Smooth muscle cell (in vitro differentiated cells): ENCODE measurements at regions not wholly inside any gene's neighbourhood (a gene's known extent, or its start where the extent isn't known, plus 50 kb on each side); places are given as distances from the start of the nearest gene placed in this dataset.
"Not testable (repeated sequence)": the region's sequence is repeated elsewhere in the genome, so short reads cannot be mapped to it uniquely, and the experiment has no call there.

Experiments used
- DNase-seq: peaks from one replicate; lab custom pipeline; 2025; ENCODE audit not compliant: unreplicated experiment; lab: John Stamatoyannopoulos, UW
- H2AFZ ChIP-seq: fragments of 200-600 bp; sonication (generic); 2 replicates; pipeline ENCODE4 v1.6.0; 2016; ENCODE audit warnings: antibody characterized with exemption, low read depth, mild to moderate bottlenecking
- H3F3A ChIP-seq: fragments of 200-600 bp; sonication (generic); 2 replicates; pipeline ENCODE4 v1.6.0; 2017; ENCODE audit warnings: antibody characterized with exemption, low read depth
- H3K27ac ChIP-seq: fragments of 200-600 bp; sonication (generic); 2 replicates; pipeline ENCODE4 v1.5.1; 2016; ENCODE audit warnings: low read depth, mild to moderate bottlenecking
- H3K27me3 ChIP-seq: fragments of 200-600 bp; sonication (generic); 2 replicates; pipeline ENCODE4 v1.6.1; 2016; ENCODE audit warnings: low read depth, mild to moderate bottlenecking
- H3K36me3 ChIP-seq: fragments of 200-600 bp; sonication (generic); 2 replicates; pipeline ENCODE4 v1.5.1; 2016; ENCODE audit warnings: low read depth
- H3K4me1 ChIP-seq: fragments of 200-600 bp; sonication (generic); 2 replicates; pipeline ENCODE4 v1.5.1; 2016; ENCODE audit warnings: low read depth
- H3K4me2 ChIP-seq: fragments of 200-600 bp; sonication (generic); 2 replicates; pipeline ENCODE4 v1.6.0; 2016; ENCODE audit warnings: mild to moderate bottlenecking
- H3K4me3 ChIP-seq: fragments of 200-600 bp; sonication (generic); 2 replicates; pipeline ENCODE4 v1.5.1; 2016; ENCODE audit warnings: mild to moderate bottlenecking
- H3K79me2 ChIP-seq: fragments of 200-600 bp; sonication (generic); 2 replicates; pipeline ENCODE4 v1.6.0; 2016; ENCODE audit warnings: low read depth, mild to moderate bottlenecking
- H3K9ac ChIP-seq: fragments of 200-600 bp; sonication (generic); 2 replicates; pipeline ENCODE4 v1.6.0; 2016; ENCODE audit warnings: low read depth
- H3K9me3 ChIP-seq: fragments of 200-600 bp; sonication (generic); replicated peaks from 2 replicates; pipeline ENCODE4 v1.5.1; 2016; ENCODE audit warnings: low read depth
- H4K20me1 ChIP-seq: fragments of 200-600 bp; sonication (generic); 2 replicates; pipeline ENCODE4 v1.6.0; 2016; ENCODE audit warnings: low read depth
- WGBS: methylation state at CpG from one replicate; pipeline ENCODE4 v1.1.7; 2016; ENCODE audit warnings: low lambda C conversion rate; 5-methylcytosine and 5-hydroxymethylcytosine counted together
- TF ChIP-seq, protein P1 (sequence below): fragments of 200-600 bp; sonication (generic); IDR thresholded peaks from 2 replicates; pipeline ENCODE4 v1.5.1; 2017; ENCODE audit warnings: borderline replicate concordance, mild to moderate bottlenecking, antibody characterized with exemption; ENCODE audit not compliant: insufficient read depth, poor library complexity, severe bottlenecking

DNA sequence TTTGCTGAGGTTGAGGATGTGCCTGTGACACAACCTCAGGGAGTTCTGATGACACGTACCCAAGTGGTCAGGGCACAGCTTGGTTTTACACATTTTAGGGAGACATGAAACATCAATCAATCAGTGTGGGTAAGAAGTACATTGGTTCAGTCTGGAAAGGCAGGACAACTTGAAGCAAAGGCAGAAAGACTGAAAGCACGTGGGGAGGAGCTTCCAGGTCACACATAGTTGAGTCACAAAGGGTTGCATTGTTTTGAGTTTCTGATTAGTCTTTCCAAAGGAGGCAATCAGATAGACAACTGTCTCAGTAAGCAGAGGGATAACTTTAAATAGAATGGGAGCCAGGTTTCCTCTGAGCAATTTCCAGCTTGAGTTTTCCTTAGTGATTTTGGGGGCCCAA lies 1910.0 kb upstream of the AGA start:
- Histone ChIP-seq H3K79me2 (no peaks in the 10 kb centered on the region), H3K4me1 (peaks cover 6% of the 10 kb centered on the region), H3K27ac (no peak overlapping the region), H3K27me3 (no peaks in the 10 kb centered on the region), H3K4me3 (no peak overlapping the region), H3K9me3 (no peaks in the 10 kb centered on the region), H3K4me2 (no peak overlapping the region), H3F3A (no peaks in the 10 kb centered on the region), H4K20me1 (no peaks in the 10 kb centered on the region), H3K9ac (no peak overlapping the region), H2AFZ (no peak overlapping the region), H3K36me3 (no peaks in the 10 kb centered on the region)
- WGBS, result 73% methylated on average over 2 of the region's 2 CpGs
- no peak for DNase-seq
- TF ChIP-seq, protein P1, sequence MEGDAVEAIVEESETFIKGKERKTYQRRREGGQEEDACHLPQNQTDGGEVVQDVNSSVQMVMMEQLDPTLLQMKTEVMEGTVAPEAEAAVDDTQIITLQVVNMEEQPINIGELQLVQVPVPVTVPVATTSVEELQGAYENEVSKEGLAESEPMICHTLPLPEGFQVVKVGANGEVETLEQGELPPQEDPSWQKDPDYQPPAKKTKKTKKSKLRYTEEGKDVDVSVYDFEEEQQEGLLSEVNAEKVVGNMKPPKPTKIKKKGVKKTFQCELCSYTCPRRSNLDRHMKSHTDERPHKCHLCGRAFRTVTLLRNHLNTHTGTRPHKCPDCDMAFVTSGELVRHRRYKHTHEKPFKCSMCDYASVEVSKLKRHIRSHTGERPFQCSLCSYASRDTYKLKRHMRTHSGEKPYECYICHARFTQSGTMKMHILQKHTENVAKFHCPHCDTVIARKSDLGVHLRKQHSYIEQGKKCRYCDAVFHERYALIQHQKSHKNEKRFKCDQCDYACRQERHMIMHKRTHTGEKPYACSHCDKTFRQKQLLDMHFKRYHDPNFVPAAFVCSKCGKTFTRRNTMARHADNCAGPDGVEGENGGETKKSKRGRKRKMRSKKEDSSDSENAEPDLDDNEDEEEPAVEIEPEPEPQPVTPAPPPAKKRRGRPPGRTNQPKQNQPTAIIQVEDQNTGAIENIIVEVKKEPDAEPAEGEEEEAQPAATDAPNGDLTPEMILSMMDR, result no peak

DNA sequence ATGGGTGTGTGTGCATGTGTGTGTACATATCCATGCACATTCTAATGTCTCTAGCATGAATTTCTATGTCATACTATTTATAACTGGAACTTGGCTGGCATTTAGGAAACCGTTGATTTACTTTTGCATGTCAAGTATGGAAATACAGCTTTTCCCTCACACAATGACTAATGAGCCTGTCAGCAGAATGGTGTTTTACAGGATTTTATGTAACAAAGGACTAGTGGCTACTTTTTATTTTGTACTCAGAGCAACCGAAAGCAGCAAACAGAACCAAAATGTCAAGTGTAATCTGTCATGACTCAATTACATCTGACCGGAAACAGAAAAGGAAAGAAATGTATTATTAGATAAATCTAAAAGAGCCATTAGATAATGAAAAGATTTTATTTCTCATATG lies 1911.5 kb upstream of the AGA start:
- Histone ChIP-seq H3K9me3 (no peaks in the 10 kb centered on the region), H3K4me1 (peaks cover 6% of the 10 kb centered on the region), H2AFZ (no peak overlapping the region), H3K9ac (no peak overlapping the region), H3F3A (no peaks in the 10 kb centered on the region), H3K27ac (no peak overlapping the region), H3K36me3 (no peaks in the 10 kb centered on the region), H3K79me2 (no peaks in the 10 kb centered on the region), H3K4me3 (no peak overlapping the region), H4K20me1 (no peaks in the 10 kb centered on the region), H3K27me3 (no peaks in the 10 kb centered on the region), H3K4me2 (no peak overlapping the region)
- TF ChIP-seq, protein P1, result no peak
- 71% methylated on average over 3 of the region's 3 CpGs for WGBS
- no peak for DNase-seq

DNA sequence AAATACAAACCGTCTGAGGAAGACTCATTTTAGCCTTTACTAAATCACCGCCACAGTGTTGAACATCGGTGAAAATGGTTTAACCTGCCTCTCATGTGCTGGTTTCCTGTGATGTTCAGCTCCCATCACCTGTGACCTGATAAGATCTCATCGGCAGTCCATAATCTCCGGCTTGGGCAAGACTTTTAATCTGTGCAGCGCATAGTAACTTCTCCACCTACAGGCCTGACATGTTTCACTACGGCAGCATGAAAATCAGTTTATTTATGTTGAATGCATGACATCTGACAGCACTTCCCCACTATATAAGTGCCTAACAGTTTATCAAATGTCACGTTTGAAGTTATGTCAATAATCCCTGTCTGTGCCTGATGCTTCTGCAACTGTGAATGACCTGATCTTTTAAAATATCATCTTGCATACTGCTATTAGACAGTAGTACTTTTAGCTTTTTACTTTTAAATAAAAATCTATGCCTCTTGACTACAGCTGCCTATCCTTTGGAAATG lies 1919.8 kb upstream of the AGA start:
- Histone ChIP-seq H3K79me2 (no peaks in the 10 kb centered on the region), H3K36me3 (no peaks in the 10 kb centered on the region), H2AFZ (no peak overlapping the region), H3F3A (no peaks in the 10 kb centered on the region), H4K20me1 (no peaks in the 10 kb centered on the region), H3K27me3 (no peaks in the 10 kb centered on the region), H3K4me1 (no peaks in the 10 kb centered on the region), H3K9me3 (no peaks in the 10 kb centered on the region), H3K9ac (no peak overlapping the region), H3K4me2 (no peak overlapping the region), H3K4me3 (no peak overlapping the region), H3K27ac (no peak overlapping the region)
- no peak for DNase-seq
- 72% methylated on average over 8 of the region's 8 CpGs for WGBS
- TF ChIP-seq, protein P1, result no peak

DNA sequence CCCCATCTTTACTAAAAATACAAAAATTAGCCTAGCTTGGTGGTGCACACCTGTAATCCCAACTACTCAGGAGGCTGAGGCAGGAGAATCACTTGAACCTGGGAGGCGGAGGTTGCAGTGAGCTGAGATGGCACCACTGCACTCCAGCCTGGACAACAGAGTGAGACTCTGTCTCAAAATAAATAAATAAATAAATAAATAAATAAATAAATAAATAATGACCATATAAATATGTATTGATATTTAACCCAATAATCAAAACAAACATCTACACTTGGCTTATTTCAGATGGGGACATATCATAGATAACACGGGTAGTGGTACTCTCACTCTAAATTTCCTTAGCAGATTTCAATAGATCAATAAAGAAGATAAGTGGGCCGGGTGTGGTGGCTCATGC lies 1923.7 kb upstream of the AGA start:
- not testable (repeated sequence) for H3K4me2 ChIP-seq, H3K9ac ChIP-seq, H3F3A ChIP-seq, H4K20me1 ChIP-seq, H3K27ac ChIP-seq, DNase-seq, H3K27me3 ChIP-seq, H3K4me1 ChIP-seq, H3K79me2 ChIP-seq, H3K36me3 ChIP-seq, H2AFZ ChIP-seq, H3K4me3 ChIP-seq, H3K9me3 ChIP-seq
- 96% methylated on average over 3 of the region's 3 CpGs for WGBS
